ENCODE measurements at regions not wholly inside any gene's neighbourhood (a gene's known extent, or its start where the extent isn't known, plus 50 kb on each side); places are given as distances from the start of the nearest gene placed in this dataset.

GRCh38 chr1:47710329-47711071 is 272.7 kb downstream of the FOXD2 start:
- Histone ChIP-seq H3K9me3 (ENCODE audit: control insufficient read depth, low read depth, low read length) (no peaks in the 10 kb centered on the region), H3K79me2 (ENCODE audit: insufficient read depth, low read length) (no peaks in the 10 kb centered on the region), H3K79me1 (ENCODE audit: insufficient read depth, low read depth, low read length, poor library complexity, severe bottlenecking) (no peaks in the 10 kb centered on the region), H3K27ac (ENCODE audit: insufficient read length, low read depth, low read length) (no peak overlapping the region), H2BK12ac (ENCODE audit: insufficient read length, low read depth, low read length) (no peak overlapping the region), H3K4me1 (ENCODE audit: insufficient read depth, low read length) (no peaks in the 10 kb centered on the region), H4K20me1 (ENCODE audit: control insufficient read depth, insufficient read depth, insufficient read length) (no peaks in the 10 kb centered on the region), H2AK5ac (ENCODE audit: insufficient read length, low read length) (no peak overlapping the region), H3K4me2 (ENCODE audit: insufficient read depth, insufficient read length, low read length) (peak overlapping the region; percentile 18), H4K5ac (ENCODE audit: insufficient read length, low read depth, low read length) (no peak overlapping the region), H2BK15ac (ENCODE audit: low read depth, low read length) (no peak overlapping the region), H3T11ph (ENCODE audit: low read length) (no peak overlapping the region), H3K23me2 (ENCODE audit: insufficient read length, low read depth, low read length, poor library complexity, severe bottlenecking) (peaks cover 20% of the 10 kb centered on the region), H2BK5ac (ENCODE audit: insufficient read length, low read length) (no peak overlapping the region), H2BK20ac (ENCODE audit: low read depth, low read length, poor library complexity, severe bottlenecking) (no peak overlapping the region), H2AFZ (ENCODE audit: low read length) (no peak overlapping the region), H3K14ac (ENCODE audit: insufficient read depth, low read length) (no peak overlapping the region), H3K9ac (ENCODE audit: extremely low read depth, insufficient read length, low read length) (no peak overlapping the region), H4K91ac (ENCODE audit: insufficient read length, low read depth, low read length) (no peak overlapping the region), H4K8ac (replicated peaks; ENCODE audit: insufficient read length, low read depth, low read length) (no peak overlapping the region), H3K27me3 (ENCODE audit: insufficient read depth, low read length) (peaks cover 55% of the 10 kb centered on the region), H3K18ac (ENCODE audit: insufficient read length, low read depth, low read length) (no peak overlapping the region), H3K56ac (ENCODE audit: insufficient read length, low read depth, low read length) (no peak overlapping the region), H3K4ac (ENCODE audit: low read depth, low read length) (no peak overlapping the region), H3K23ac (ENCODE audit: insufficient read length, low read depth, low read length) (no peak overlapping the region), H2BK120ac (ENCODE audit: low read depth, low read length, poor library complexity, severe bottlenecking) (no peak overlapping the region)
- TF ChIP-seq, protein P1, sequence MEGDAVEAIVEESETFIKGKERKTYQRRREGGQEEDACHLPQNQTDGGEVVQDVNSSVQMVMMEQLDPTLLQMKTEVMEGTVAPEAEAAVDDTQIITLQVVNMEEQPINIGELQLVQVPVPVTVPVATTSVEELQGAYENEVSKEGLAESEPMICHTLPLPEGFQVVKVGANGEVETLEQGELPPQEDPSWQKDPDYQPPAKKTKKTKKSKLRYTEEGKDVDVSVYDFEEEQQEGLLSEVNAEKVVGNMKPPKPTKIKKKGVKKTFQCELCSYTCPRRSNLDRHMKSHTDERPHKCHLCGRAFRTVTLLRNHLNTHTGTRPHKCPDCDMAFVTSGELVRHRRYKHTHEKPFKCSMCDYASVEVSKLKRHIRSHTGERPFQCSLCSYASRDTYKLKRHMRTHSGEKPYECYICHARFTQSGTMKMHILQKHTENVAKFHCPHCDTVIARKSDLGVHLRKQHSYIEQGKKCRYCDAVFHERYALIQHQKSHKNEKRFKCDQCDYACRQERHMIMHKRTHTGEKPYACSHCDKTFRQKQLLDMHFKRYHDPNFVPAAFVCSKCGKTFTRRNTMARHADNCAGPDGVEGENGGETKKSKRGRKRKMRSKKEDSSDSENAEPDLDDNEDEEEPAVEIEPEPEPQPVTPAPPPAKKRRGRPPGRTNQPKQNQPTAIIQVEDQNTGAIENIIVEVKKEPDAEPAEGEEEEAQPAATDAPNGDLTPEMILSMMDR (conservative IDR thresholded peaks at IDR 0.05) = peak; percentile 99
- H3K36me3 Mint-ChIP-seq (ENCODE audit: insufficient read depth in 1 of 3, low read depth in 3 of 3) = no peaks in the 10 kb centered on the region; a peak in 1 of 7 replicates
- DNase-seq = peak; percentile 82
- peak overlapping the region; percentile 62 to 86; a peak in 4 of 5 replicates for H3K4me3 Mint-ChIP-seq
- no peak overlapping the region for H3K27ac Mint-ChIP-seq
- no CpG with 5 or more reads among the region's 46 CpGs for WGBS (ENCODE audit: extremely low coverage, insufficient read length, low lambda C conversion rate)
- peaks cover 100% of the 10 kb centered on the region for H3K27me3 Mint-ChIP-seq (ENCODE audit: low read depth)
- H3K9me3 Mint-ChIP-seq = no peaks in the 10 kb centered on the region
- H3K4me1 Mint-ChIP-seq = peaks cover 15 to 33% of the 10 kb centered on the region in 2 experiments

Data from H9 (cell line).